Mesothelial cell of epicardium (in vitro differentiated cells): ENCODE measurements at regions not wholly inside any gene's neighbourhood (a gene's known extent, or its start where the extent isn't known, plus 50 kb on each side); places are given as distances from the start of the nearest gene placed in this dataset.

Experiments used
- DNase-seq, 2 experiments: peaks; one replicate each; pipeline ENCODE4 v3.0.0; 2021; ENCODE audit warnings: low spot score in 2 of 2; ENCODE audit not compliant: unreplicated experiment in 2 of 2
- H3K27ac Mint-ChIP-seq: 2 replicates; pipeline ENCODE4 v1.8.0; 2021; ENCODE audit warnings: mixed read lengths
- H3K27me3 Mint-ChIP-seq: 2 replicates; pipeline ENCODE4 v1.8.0; 2021; ENCODE audit warnings: low read depth, mixed read lengths
- H3K36me3 Mint-ChIP-seq: 2 replicates; pipeline ENCODE4 v1.8.0; 2021; ENCODE audit warnings: mixed read lengths
- H3K4me1 Mint-ChIP-seq: 2 replicates; pipeline ENCODE4 v1.8.0; 2021; ENCODE audit warnings: mixed read lengths
- H3K4me3 Mint-ChIP-seq: 2 replicates; pipeline ENCODE4 v1.8.0; 2021; ENCODE audit warnings: mild to moderate bottlenecking, moderate library complexity, mixed read lengths
- H3K9me3 Mint-ChIP-seq: 2 replicates; pipeline ENCODE4 v1.8.0; 2021; ENCODE audit warnings: mixed read lengths
- CTCF ChIP-seq: fragments of 200-600 bp; sonication (generic); IDR thresholded peaks from one replicate; pipeline ENCODE4 v1.5.0; 2021; ENCODE audit warnings: antibody characterized with exemption; ENCODE audit not compliant: unreplicated experiment

GRCh38 chr10:78578929-78579328, 489.8 kb upstream of the ZMIZ1 start:
- no peak for DNase-seq
- H3K27me3 Mint-ChIP-seq = no peaks in the 10 kb centered on the region
- H3K9me3 Mint-ChIP-seq = no peaks in the 10 kb centered on the region
- H3K4me1 Mint-ChIP-seq = peaks cover 30% of the 10 kb centered on the region
- no peak for TF ChIP-seq CTCF
- H3K4me3 Mint-ChIP-seq = no peak overlapping the region
- no peak overlapping the region for H3K27ac Mint-ChIP-seq
- no peaks in the 10 kb centered on the region for H3K36me3 Mint-ChIP-seq

DNA sequence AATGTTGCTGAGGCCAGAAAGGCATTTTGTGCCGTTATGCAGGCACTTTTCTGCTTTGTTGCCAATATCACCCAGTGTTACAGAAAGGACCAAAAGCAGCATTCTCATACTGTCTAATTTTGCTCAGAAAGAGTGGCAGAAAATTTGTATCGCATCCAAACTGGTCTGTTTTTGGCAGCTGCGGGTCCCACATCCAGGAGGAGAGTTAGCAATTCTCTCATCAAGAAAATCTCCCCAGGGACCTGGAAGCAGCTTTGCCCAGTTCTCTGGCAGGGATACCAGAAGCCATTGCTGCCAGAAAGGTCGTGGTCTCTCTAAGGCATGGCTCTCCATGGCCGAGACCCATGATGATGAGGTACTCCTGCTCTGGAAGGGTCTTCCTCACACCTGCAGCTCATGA, 489.2 kb upstream of the ZMIZ1 start:
- Mint-ChIP-seq H3K4me3 (no peak overlapping the region), H3K27ac (no peak overlapping the region), H3K27me3 (no peaks in the 10 kb centered on the region), H3K9me3 (no peaks in the 10 kb centered on the region), H3K36me3 (no peaks in the 10 kb centered on the region), H3K4me1 (peaks cover 32% of the 10 kb centered on the region)
- DNase-seq = no peak
- TF ChIP-seq CTCF = no peak

DNA sequence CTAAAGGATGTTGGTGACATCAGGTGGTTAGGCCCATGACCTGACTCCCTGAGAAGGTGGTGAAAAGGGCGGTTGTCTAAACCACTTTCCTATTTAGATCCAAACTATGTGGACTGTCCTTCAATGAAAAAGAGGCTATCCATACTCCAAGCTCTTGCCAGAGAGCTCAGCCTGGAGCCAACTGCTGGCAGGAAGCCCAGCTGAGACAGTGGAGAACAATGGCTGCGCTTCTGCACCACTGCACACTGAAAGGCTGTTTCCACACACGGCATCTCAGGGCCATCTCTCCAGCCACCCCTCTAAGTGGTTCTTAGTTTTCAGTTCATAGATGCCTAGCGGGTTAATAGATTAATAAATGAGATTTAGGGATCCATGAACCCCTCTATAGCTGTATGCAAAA, 488.8 kb upstream of the ZMIZ1 start:
- Mint-ChIP-seq H3K9me3 (no peaks in the 10 kb centered on the region), H3K4me1 (peaks cover 33% of the 10 kb centered on the region), H3K36me3 (no peaks in the 10 kb centered on the region), H3K27me3 (no peaks in the 10 kb centered on the region), H3K4me3 (no peak overlapping the region), H3K27ac (no peak overlapping the region)
- DNase-seq = no peak
- no peak for TF ChIP-seq CTCF

- no peak for TF ChIP-seq CTCF
- DNase-seq = no peak
- Mint-ChIP-seq H3K27me3 (no peaks in the 10 kb centered on the region), H3K9me3 (no peaks in the 10 kb centered on the region), H3K4me3 (no peak overlapping the region), H3K36me3 (no peaks in the 10 kb centered on the region), H3K4me1 (peaks cover 29% of the 10 kb centered on the region), H3K27ac (no peak overlapping the region)
Observed at GRCh38 chr10:78581133-78581694, 487.6 kb upstream of the ZMIZ1 start.

DNA sequence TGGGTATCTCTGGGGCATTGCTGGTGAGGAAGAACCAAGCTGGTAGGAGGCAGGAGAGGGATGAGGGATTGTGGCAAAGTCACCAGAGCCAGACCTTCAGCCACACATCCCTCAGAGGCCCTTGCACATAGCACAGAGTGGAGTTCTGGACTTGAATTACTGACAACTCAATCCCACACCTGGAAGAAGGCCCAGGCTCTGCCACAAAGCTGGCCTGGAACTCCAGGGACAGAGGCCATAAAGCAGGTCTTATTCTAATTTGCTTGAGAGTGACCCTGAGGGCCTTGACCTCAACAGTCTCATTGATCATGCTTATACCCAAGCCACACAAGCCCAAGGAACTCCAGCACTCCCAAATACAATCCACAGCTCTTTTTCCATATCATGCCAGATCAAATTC, 486.2 kb upstream of the ZMIZ1 start:
- Mint-ChIP-seq H3K4me1 (peaks cover 37% of the 10 kb centered on the region), H3K4me3 (no peak overlapping the region), H3K27me3 (no peaks in the 10 kb centered on the region), H3K9me3 (no peaks in the 10 kb centered on the region), H3K27ac (no peak overlapping the region), H3K36me3 (no peaks in the 10 kb centered on the region)
- no peak for DNase-seq
- TF ChIP-seq CTCF = no peak

DNA sequence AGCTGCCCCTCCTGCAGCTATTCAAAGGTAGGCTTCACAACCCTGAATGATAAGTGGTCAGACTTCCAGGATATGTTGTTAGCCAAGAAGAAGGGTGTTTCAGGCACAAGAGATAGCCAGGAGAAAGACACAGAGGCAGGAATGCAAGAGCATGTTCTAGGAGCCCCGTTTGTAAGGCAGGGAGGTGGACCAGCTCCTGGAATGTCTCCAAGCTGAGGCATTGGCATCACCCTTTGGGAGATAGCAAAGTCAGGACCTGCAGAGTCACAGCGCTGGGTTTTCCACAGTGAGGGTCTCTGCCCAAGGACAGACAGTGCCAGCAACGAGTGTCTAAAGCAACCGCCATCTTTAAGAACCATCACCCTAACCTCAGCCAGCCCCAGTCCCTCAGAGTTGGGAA, 484.5 kb upstream of the ZMIZ1 start:
- H3K4me1 Mint-ChIP-seq = peaks cover 54% of the 10 kb centered on the region
- H3K27me3 Mint-ChIP-seq = no peaks in the 10 kb centered on the region
- H3K27ac Mint-ChIP-seq = peak overlapping the region; percentile 87

More for the DNA sequence above, 484.5 kb upstream of the ZMIZ1 start:
- H3K4me3 Mint-ChIP-seq = no peak overlapping the region
- no peaks in the 10 kb centered on the region for H3K9me3 Mint-ChIP-seq
- no peak for DNase-seq
- no peaks in the 10 kb centered on the region for H3K36me3 Mint-ChIP-seq
- no peak for TF ChIP-seq CTCF
